HL-60 (cell line): ENCODE measurements at regions not wholly inside any gene's neighbourhood (a gene's known extent, or its start where the extent isn't known, plus 50 kb on each side); places are given as distances from the start of the nearest gene placed in this dataset.

ENCODE experiments used
- GABPA ChIP-seq: IDR thresholded peaks from 2 replicates; pipeline ENCODE4 v1.6.1; 2012; ENCODE audit warnings: low read depth
- POLR2AphosphoS5 ChIP-seq: IDR thresholded peaks from 2 replicates; pipeline ENCODE4 v1.6.1; 2012; ENCODE audit warnings: low read depth
- SPI1 ChIP-seq: IDR thresholded peaks from 2 replicates; pipeline ENCODE4 v1.6.1; 2012; ENCODE audit warnings: low read depth, mild to moderate bottlenecking, borderline replicate concordance
- TF ChIP-seq, protein P1 (sequence below): IDR thresholded peaks from one replicate; pipeline ENCODE4 v1.5.1; 2011; ENCODE audit warnings: low read length, control low read depth, inconsistent platforms; ENCODE audit not compliant: insufficient read depth
- TF ChIP-seq, protein P2 (sequence below): IDR thresholded peaks from 2 replicates; pipeline ENCODE4 v1.6.1; 2012; ENCODE audit warnings: low read depth; ENCODE audit not compliant: insufficient replicate concordance

DNA sequence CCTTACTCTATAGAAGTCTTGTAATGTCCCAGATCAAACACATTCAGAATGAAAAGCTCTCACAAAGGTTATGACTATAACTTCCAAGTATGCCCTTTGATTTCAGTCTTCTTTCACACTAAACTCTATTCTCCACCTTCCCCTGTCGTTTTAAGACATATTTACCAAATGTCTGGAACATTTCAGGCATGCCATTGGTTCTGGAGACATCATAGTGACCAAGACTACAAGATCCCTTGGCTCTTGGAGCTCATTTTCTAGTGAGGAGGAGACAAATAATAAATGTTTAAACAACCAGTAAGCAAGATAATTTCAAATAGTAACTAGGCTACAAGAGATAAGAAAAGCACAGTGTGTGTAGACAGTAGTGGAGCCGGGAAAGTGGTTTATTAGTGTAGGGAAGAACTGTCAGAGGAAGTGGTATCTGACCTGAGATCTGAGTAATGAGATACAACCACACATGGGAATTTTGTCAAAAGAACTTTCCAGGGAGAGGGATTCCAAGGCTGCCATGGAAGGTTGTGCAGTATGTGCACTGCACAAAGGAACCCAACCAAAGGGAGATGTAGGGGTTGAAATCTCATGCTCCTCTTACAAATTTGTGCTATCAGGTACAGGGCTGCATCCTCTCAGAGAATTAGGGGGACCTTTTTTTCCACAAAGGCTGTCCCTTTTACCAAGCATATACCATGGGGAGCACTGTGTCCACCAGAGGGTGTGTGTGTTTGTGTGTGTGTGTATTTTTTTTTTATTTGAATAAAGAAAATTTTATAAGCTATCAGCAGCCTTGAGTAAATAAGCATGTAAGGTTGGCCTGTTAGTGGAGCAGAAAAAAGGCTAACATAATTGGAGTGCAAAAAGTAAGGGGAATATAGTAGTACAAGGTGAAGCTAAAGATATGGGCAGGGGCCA is 1279.1 kb upstream of the WWC1 start:
- TF ChIP-seq, protein P1, sequence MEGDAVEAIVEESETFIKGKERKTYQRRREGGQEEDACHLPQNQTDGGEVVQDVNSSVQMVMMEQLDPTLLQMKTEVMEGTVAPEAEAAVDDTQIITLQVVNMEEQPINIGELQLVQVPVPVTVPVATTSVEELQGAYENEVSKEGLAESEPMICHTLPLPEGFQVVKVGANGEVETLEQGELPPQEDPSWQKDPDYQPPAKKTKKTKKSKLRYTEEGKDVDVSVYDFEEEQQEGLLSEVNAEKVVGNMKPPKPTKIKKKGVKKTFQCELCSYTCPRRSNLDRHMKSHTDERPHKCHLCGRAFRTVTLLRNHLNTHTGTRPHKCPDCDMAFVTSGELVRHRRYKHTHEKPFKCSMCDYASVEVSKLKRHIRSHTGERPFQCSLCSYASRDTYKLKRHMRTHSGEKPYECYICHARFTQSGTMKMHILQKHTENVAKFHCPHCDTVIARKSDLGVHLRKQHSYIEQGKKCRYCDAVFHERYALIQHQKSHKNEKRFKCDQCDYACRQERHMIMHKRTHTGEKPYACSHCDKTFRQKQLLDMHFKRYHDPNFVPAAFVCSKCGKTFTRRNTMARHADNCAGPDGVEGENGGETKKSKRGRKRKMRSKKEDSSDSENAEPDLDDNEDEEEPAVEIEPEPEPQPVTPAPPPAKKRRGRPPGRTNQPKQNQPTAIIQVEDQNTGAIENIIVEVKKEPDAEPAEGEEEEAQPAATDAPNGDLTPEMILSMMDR = no peak
- TF ChIP-seq, protein P2, sequence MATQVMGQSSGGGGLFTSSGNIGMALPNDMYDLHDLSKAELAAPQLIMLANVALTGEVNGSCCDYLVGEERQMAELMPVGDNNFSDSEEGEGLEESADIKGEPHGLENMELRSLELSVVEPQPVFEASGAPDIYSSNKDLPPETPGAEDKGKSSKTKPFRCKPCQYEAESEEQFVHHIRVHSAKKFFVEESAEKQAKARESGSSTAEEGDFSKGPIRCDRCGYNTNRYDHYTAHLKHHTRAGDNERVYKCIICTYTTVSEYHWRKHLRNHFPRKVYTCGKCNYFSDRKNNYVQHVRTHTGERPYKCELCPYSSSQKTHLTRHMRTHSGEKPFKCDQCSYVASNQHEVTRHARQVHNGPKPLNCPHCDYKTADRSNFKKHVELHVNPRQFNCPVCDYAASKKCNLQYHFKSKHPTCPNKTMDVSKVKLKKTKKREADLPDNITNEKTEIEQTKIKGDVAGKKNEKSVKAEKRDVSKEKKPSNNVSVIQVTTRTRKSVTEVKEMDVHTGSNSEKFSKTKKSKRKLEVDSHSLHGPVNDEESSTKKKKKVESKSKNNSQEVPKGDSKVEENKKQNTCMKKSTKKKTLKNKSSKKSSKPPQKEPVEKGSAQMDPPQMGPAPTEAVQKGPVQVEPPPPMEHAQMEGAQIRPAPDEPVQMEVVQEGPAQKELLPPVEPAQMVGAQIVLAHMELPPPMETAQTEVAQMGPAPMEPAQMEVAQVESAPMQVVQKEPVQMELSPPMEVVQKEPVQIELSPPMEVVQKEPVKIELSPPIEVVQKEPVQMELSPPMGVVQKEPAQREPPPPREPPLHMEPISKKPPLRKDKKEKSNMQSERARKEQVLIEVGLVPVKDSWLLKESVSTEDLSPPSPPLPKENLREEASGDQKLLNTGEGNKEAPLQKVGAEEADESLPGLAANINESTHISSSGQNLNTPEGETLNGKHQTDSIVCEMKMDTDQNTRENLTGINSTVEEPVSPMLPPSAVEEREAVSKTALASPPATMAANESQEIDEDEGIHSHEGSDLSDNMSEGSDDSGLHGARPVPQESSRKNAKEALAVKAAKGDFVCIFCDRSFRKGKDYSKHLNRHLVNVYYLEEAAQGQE = no peak
- TF ChIP-seq GABPA = no peak
- no peak for TF ChIP-seq POLR2AphosphoS5
- no peak for TF ChIP-seq SPI1
